Endothelial cell of umbilical vein (primary cell): ENCODE measurements at regions not wholly inside any gene's neighbourhood (a gene's known extent, or its start where the extent isn't known, plus 50 kb on each side); places are given as distances from the start of the nearest gene placed in this dataset.

Source experiments
- BruUV-seq: library from RNA; stranded (reverse); fragments of 400-500 nt; replicated peaks from 2 replicates; lab custom pipeline; 2021; lab: Mats Ljungman, UMichigan
- CTCF ChIA-PET: fragments of 300-600, 350-600 bp; sonication (Branson Sonifier 250); formaldehyde crosslinking; loops from one replicate; lab custom pipeline; 2021; ENCODE audit warnings: antibody characterized with exemption, inconsistent platforms; lab: Charles Lee
- POLR2A ChIA-PET: fragments of 300-600, 350-600 bp; sonication (Branson Sonifier 250); formaldehyde crosslinking; loops from one replicate; lab custom pipeline; 2021; ENCODE audit warnings: antibody characterized with exemption, inconsistent platforms; lab: Charles Lee
- DNase-seq: peaks from one replicate; pipeline ENCODE4 v3.0.0-alpha.2; 2011; ENCODE audit warnings: low read depth, low spot score
- FAIRE-seq: peaks from 2 replicates; lab custom pipeline; 2011; peaks lifted over from hg19 to GRCh38; lab: Jason Lieb, UNC
- H2AFZ ChIP-seq: 2 replicates; pipeline ENCODE4 v1.6.0; 2012; ENCODE audit warnings: low read depth, low read length, control low read depth, inconsistent platforms
- H3K27ac ChIP-seq: 2 replicates; pipeline ENCODE4 v1.5.1; 2011; ENCODE audit warnings: low read depth, mild to moderate bottlenecking, control low read depth, low read length, moderate library complexity; ENCODE audit not compliant: insufficient read depth
- H3K27me3 ChIP-seq, 2 experiments: 2 replicates each; pipeline versions ENCODE4 v1.6.0 to v1.6.1; 2011; ENCODE audit warnings: low read length in 2 of 2, mixed read lengths in 1 of 2; ENCODE audit not compliant: control insufficient read depth in 2 of 2, insufficient read depth in 2 of 2
- H3K36me3 ChIP-seq, 2 experiments: 2 replicates in 1 of 2; 3 replicates in 1 of 2; pipeline ENCODE4 v1.5.1; 2011; ENCODE audit warnings: low read length in 2 of 2, mild to moderate bottlenecking in 1 of 2, moderate library complexity in 1 of 2; ENCODE audit not compliant: control insufficient read depth in 2 of 2, insufficient read depth in 2 of 2; ENCODE audit errors: extremely low read depth in 1 of 2
- H3K4me1 ChIP-seq: 3 replicates; pipeline ENCODE4 v1.5.1; 2011; ENCODE audit warnings: mild to moderate bottlenecking, low read length; ENCODE audit not compliant: control insufficient read depth, insufficient read depth; ENCODE audit errors: extremely low read depth
- H3K4me2 ChIP-seq: 2 replicates; pipeline ENCODE4 v1.6.1; 2011; ENCODE audit warnings: low read length, control low read depth, mixed read lengths; ENCODE audit not compliant: insufficient read depth
- H3K4me3 ChIP-seq, 3 experiments: fragments of 200-600 bp in 1 of 3; sonication (generic), shearing (Covaris generic) in 1 of 3; replicated peaks in 1 of 3; 2 replicates each; pipeline ENCODE4 v1.5.1; 2011 to 2016; ENCODE audit warnings: control low read depth in 3 of 3, low read length in 3 of 3, mild to moderate bottlenecking in 2 of 3, inconsistent platforms in 1 of 3, low read depth in 1 of 3, moderate library complexity in 1 of 3; ENCODE audit not compliant: insufficient read depth in 1 of 3
- H3K79me2 ChIP-seq: 2 replicates; pipeline ENCODE4 v1.6.0; 2012; ENCODE audit warnings: low read length, inconsistent platforms; ENCODE audit not compliant: control insufficient read depth, insufficient read depth
- H3K9ac ChIP-seq: replicated peaks from 2 replicates; pipeline ENCODE3; 2011; ENCODE audit warnings: low read length, control low read depth; ENCODE audit not compliant: insufficient read depth; ENCODE audit errors: extremely low read depth
- H3K9me1 ChIP-seq: replicated peaks from 3 replicates; pipeline ENCODE4 v1.6.0; 2011; ENCODE audit warnings: mild to moderate bottlenecking, low read length; ENCODE audit not compliant: control insufficient read depth, insufficient read depth; ENCODE audit errors: extremely low read depth
- H3K9me3 ChIP-seq: replicated peaks from 2 replicates; pipeline ENCODE4 v1.5.1; 2012; ENCODE audit warnings: low read length, inconsistent platforms; ENCODE audit not compliant: control insufficient read depth, insufficient read depth
- H4K20me1 ChIP-seq: replicated peaks from 2 replicates; pipeline ENCODE3; 2011; ENCODE audit warnings: mild to moderate bottlenecking, low read length; ENCODE audit not compliant: control insufficient read depth, insufficient read depth; ENCODE audit errors: extremely low read depth
- EZH2 ChIP-seq: IDR thresholded peaks from 2 replicates; pipeline ENCODE4 v1.6.1; 2012; ENCODE audit warnings: borderline replicate concordance, low read depth, mild to moderate bottlenecking, moderate library complexity, low read length, inconsistent platforms; ENCODE audit not compliant: severe bottlenecking
- FOS ChIP-seq: IDR thresholded peaks from 2 replicates; pipeline ENCODE4 v1.6.1; 2011; ENCODE audit warnings: mild to moderate bottlenecking, low read length, moderate library complexity, borderline replicate concordance; ENCODE audit not compliant: insufficient read depth
- GATA2 ChIP-seq: IDR thresholded peaks from 2 replicates; pipeline ENCODE4 v1.7.0; 2011; ENCODE audit warnings: low read depth, mild to moderate bottlenecking, moderate library complexity, mixed read lengths, low read length; ENCODE audit not compliant: insufficient read length, insufficient read depth
- JUN ChIP-seq: IDR thresholded peaks from 2 replicates; pipeline ENCODE4 v1.6.1; 2011; ENCODE audit warnings: borderline replicate concordance, low read depth; ENCODE audit not compliant: insufficient read length, insufficient read depth
- MYC ChIP-seq: IDR thresholded peaks from one replicate; pipeline ENCODE4 v1.6.1; 2011; ENCODE audit warnings: mild to moderate bottlenecking, low read depth, low read length
- POLR2A ChIP-seq: IDR thresholded peaks from 2 replicates; pipeline ENCODE4 v1.6.1; 2012; ENCODE audit warnings: low read depth, mild to moderate bottlenecking, control low read depth, low read length
- POLR2AphosphoS5 ChIP-seq: IDR thresholded peaks from 2 replicates; pipeline ENCODE4 v1.6.1; 2012; ENCODE audit warnings: low read depth, mild to moderate bottlenecking, control low read depth, low read length, moderate library complexity; ENCODE audit not compliant: insufficient read depth
- dilution Hi-C: fragments of 300-500 bp; cut with MboI; formaldehyde crosslinking; loops from one replicate; pipeline ENCODE4 v1.15.0; 2019; ENCODE audit warnings: low sequenced_read_pairs; ENCODE audit not compliant: extremely low pct_ligation_motif_present
- intact Hi-C: fragments of 100-400 bp; cut with micrococcal nuclease; formaldehyde crosslinking; loops from one replicate; pipeline ENCODE4 v1.10.0; 2022
- TF ChIP-seq, protein P1 (sequence below), 2 donors: IDR thresholded peaks; 1 replicate in 1 of 2; 2 replicates in 1 of 2; pipeline ENCODE4 v1.5.1; 2011; ENCODE audit warnings: low read length in 2 of 2, mild to moderate bottlenecking in 2 of 2, moderate library complexity in 2 of 2, control low read depth in 1 of 2, inconsistent platforms in 1 of 2, low read depth in 1 of 2; ENCODE audit not compliant: insufficient read depth in 1 of 2; ENCODE audit errors: extremely low read depth in 1 of 2
- TF ChIP-seq, protein P2 (sequence below): IDR thresholded peaks from 2 replicates; pipeline ENCODE4 v1.6.1; 2011; ENCODE audit not compliant: insufficient read depth, insufficient read length

- Histone ChIP-seq H4K20me1 (no peaks in the 10 kb centered on the region), H3K4me2 (no peak overlapping the region), H3K9me1 (no peaks in the 10 kb centered on the region), H3K4me1 (no peaks in the 10 kb centered on the region), H3K9me3 (no peaks in the 10 kb centered on the region), H3K9ac (no peak overlapping the region), H3K79me2 (no peaks in the 10 kb centered on the region), H2AFZ (no peak overlapping the region), H3K27me3 (no peaks in the 10 kb centered on the region), H3K4me3 (no peak overlapping the region), H3K36me3 (no peaks in the 10 kb centered on the region), H3K27ac (no peak overlapping the region)
- DNase-seq (no peak), FAIRE-seq (no peak)
- POLR2A ChIA-PET: no interaction called here
- TF ChIP-seq EZH2 (no peak), POLR2A (no peak), JUN (no peak), POLR2AphosphoS5 (no peak), MYC (no peak), GATA2 (no peak), FOS (no peak)
- TF ChIP-seq, protein P1, sequence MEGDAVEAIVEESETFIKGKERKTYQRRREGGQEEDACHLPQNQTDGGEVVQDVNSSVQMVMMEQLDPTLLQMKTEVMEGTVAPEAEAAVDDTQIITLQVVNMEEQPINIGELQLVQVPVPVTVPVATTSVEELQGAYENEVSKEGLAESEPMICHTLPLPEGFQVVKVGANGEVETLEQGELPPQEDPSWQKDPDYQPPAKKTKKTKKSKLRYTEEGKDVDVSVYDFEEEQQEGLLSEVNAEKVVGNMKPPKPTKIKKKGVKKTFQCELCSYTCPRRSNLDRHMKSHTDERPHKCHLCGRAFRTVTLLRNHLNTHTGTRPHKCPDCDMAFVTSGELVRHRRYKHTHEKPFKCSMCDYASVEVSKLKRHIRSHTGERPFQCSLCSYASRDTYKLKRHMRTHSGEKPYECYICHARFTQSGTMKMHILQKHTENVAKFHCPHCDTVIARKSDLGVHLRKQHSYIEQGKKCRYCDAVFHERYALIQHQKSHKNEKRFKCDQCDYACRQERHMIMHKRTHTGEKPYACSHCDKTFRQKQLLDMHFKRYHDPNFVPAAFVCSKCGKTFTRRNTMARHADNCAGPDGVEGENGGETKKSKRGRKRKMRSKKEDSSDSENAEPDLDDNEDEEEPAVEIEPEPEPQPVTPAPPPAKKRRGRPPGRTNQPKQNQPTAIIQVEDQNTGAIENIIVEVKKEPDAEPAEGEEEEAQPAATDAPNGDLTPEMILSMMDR (IDR thresholded peaks at IDR 0.05; ENCODE audit: extremely low read depth in 1 of 2, insufficient read depth in 1 of 2, low read depth in 1 of 2, low read length in 2 of 2): no peak
- TF ChIP-seq, protein P2, sequence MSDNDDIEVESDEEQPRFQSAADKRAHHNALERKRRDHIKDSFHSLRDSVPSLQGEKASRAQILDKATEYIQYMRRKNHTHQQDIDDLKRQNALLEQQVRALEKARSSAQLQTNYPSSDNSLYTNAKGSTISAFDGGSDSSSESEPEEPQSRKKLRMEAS: no peak
- dilution Hi-C loops (no loop called here), intact Hi-C loops (no loop called here)
- BruUV-seq: no TSS peak
- CTCF ChIA-PET: no interaction called here
Observed at GRCh38 chr10:118807512-118808305, 52.9 kb upstream of the CACUL1 start.
